Stomach smooth muscle (tissue), 2 donors: ENCODE measurements at regions not wholly inside any gene's neighbourhood (a gene's known extent, or its start where the extent isn't known, plus 50 kb on each side); places are given as distances from the start of the nearest gene placed in this dataset.
"Not testable (repeated sequence)": the region's sequence is repeated elsewhere in the genome, so short reads cannot be mapped to it uniquely, and the experiment has no call there.

Experiments
- H3K27ac ChIP-seq: one replicate; pipeline ENCODE4 v1.7.0; 2013; ENCODE audit warnings: mild to moderate bottlenecking, low read length, inconsistent platforms
- H3K27me3 ChIP-seq, 2 donors: one replicate each; pipeline ENCODE4 v1.7.0; 2013; ENCODE audit warnings: low read length in 2 of 2; ENCODE audit not compliant: insufficient read depth in 2 of 2, control insufficient read depth in 1 of 2
- H3K36me3 ChIP-seq, 2 donors: one replicate each; pipeline ENCODE4 v1.7.0; 2013; ENCODE audit warnings: low read length in 2 of 2; ENCODE audit not compliant: control insufficient read depth in 2 of 2, insufficient read depth in 2 of 2
- H3K4me1 ChIP-seq: one replicate; pipeline ENCODE4 v1.7.0; 2013; ENCODE audit warnings: low read length; ENCODE audit not compliant: control insufficient read depth, insufficient read depth
- H3K4me3 ChIP-seq, 2 donors: one replicate each; pipeline ENCODE4 v1.7.0; 2013; ENCODE audit warnings: low read length in 2 of 2
- H3K9ac ChIP-seq, 2 donors: one replicate each; pipeline ENCODE4 v1.7.0; 2013; ENCODE audit warnings: low read length in 2 of 2, mild to moderate bottlenecking in 1 of 2
- H3K9me3 ChIP-seq, 2 donors: one replicate each; pipeline ENCODE4 v1.7.0; 2013; ENCODE audit warnings: low read length in 2 of 2; ENCODE audit not compliant: control insufficient read depth in 2 of 2
- donor health status: healthy.
- donor health status: Pancreatic carcinoma.

DNA sequence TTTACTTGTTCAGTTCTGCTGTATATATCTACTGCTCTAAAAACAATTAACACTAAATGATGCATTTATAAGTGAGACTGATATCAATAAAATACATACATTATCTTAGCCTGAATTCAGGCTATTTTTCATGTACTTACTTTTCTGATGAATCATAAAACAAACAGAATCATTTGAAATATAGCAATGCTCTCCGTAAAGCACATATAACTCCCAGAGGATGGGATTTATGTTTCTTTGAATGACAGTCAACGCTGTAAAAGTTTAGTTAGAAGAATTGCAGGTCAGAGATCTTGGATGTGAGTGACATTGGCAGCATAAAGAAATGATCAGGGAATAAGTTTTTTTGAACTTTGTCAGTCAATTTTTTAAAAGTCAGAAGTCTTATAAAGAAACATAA lies 740.2 kb upstream of the NOVA1 start:
- H3K36me3 ChIP-seq: no peaks in the 10 kb centered on the region
- no peak overlapping the region for H3K4me3 ChIP-seq
- no peak overlapping the region for H3K9ac ChIP-seq
- H3K4me1 ChIP-seq: no peaks in the 10 kb centered on the region
- H3K27me3 ChIP-seq: no peaks in the 10 kb centered on the region
- H3K9me3 ChIP-seq: no peaks in the 10 kb centered on the region
- H3K27ac ChIP-seq: no peak overlapping the region

GRCh38 chr14:27363036-27363435 lies 765.2 kb upstream of the NOVA1 start:
- not testable (repeated sequence) for H3K9ac ChIP-seq, H3K36me3 ChIP-seq, H3K9me3 ChIP-seq, H3K4me1 ChIP-seq, H3K4me3 ChIP-seq, H3K27ac ChIP-seq, H3K27me3 ChIP-seq

GRCh38 chr14:27366596-27366995 lies 768.8 kb upstream of the NOVA1 start:
- H3K9me3 ChIP-seq: no peaks in the 10 kb centered on the region
- H3K27me3 ChIP-seq: no peaks in the 10 kb centered on the region
- H3K9ac ChIP-seq: no peak overlapping the region
- H3K36me3 ChIP-seq: no peaks in the 10 kb centered on the region
- H3K27ac ChIP-seq: no peak overlapping the region
- no peaks in the 10 kb centered on the region for H3K4me1 ChIP-seq
- H3K4me3 ChIP-seq: no peak overlapping the region

- no peaks in the 10 kb centered on the region for H3K36me3 ChIP-seq
- H3K9me3 ChIP-seq: no peaks in the 10 kb centered on the region
- H3K4me1 ChIP-seq: no peaks in the 10 kb centered on the region
- H3K4me3 ChIP-seq: no peak overlapping the region
- H3K27me3 ChIP-seq: no peaks in the 10 kb centered on the region
- no peak overlapping the region for H3K27ac ChIP-seq
- no peak overlapping the region for H3K9ac ChIP-seq
These were observed 769.5 kb upstream of the NOVA1 start for GRCh38 chr14:27367345-27367744.

GRCh38 chr14:27370074-27370473 lies 772.2 kb upstream of the NOVA1 start:
- H3K27ac ChIP-seq: no peak overlapping the region
- no peaks in the 10 kb centered on the region for H3K27me3 ChIP-seq
- no peak overlapping the region for H3K4me3 ChIP-seq
- H3K4me1 ChIP-seq: no peaks in the 10 kb centered on the region
- H3K9me3 ChIP-seq: no peaks in the 10 kb centered on the region
- no peak overlapping the region for H3K9ac ChIP-seq
- H3K36me3 ChIP-seq: no peaks in the 10 kb centered on the region

DNA sequence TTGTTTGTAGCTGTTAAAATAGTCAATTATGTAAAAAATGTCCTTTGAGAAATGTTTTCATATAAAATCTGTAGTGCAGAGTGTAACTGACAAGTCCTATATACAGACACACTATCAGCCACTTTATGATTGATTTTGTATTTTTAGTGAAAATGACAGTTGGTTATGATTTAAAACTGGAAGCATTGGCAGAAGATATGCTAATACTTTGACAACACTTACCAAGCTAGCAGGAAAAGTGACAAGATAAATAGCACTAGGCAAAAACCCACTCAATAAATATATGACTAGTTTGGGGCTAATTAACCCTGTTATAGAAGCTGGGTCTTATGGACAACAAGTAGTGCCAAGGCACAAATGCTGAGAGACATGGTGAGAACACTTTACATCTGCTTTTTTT lies 772.9 kb upstream of the NOVA1 start:
- H3K4me3 ChIP-seq: no peak overlapping the region
- no peaks in the 10 kb centered on the region for H3K27me3 ChIP-seq
- H3K27ac ChIP-seq: no peak overlapping the region
- no peaks in the 10 kb centered on the region for H3K4me1 ChIP-seq
- H3K9ac ChIP-seq: no peak overlapping the region
- H3K9me3 ChIP-seq: no peaks in the 10 kb centered on the region
- H3K36me3 ChIP-seq: no peaks in the 10 kb centered on the region

DNA sequence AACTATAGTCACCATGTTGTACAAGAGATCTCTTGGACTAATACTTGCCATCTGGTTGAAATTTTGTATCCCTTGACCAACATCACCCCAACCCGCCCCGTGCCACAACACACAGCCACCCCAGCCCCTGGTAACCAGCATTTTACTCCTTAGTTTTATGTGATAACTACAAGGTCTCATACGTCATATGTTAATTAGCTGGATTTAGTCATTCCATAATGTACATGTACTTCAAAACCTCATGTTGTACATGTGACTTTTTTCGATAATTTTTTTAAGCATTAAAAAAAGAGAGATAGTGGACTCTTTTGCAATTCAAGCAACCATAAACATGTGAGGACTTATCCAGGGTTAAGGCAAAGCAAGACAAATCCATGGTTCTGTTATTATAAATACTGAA lies 773.4 kb upstream of the NOVA1 start:
- Histone ChIP-seq H3K27me3 (no peaks in the 10 kb centered on the region), H3K4me1 (no peaks in the 10 kb centered on the region), H3K9ac (no peak overlapping the region), H3K9me3 (no peaks in the 10 kb centered on the region), H3K36me3 (no peaks in the 10 kb centered on the region), H3K27ac (no peak overlapping the region), H3K4me3 (no peak overlapping the region)

- Histone ChIP-seq H3K4me3 (no peak overlapping the region), H3K9me3 (no peaks in the 10 kb centered on the region), H3K27ac (no peak overlapping the region), H3K27me3 (no peaks in the 10 kb centered on the region), H3K36me3 (no peaks in the 10 kb centered on the region), H3K9ac (no peak overlapping the region), H3K4me1 (no peaks in the 10 kb centered on the region)
These were observed 774.0 kb upstream of the NOVA1 start for GRCh38 chr14:27371868-27372267.

- Histone ChIP-seq H3K9me3 (no peaks in the 10 kb centered on the region), H3K4me1 (no peaks in the 10 kb centered on the region), H3K9ac (no peak overlapping the region), H3K36me3 (no peaks in the 10 kb centered on the region), H3K4me3 (no peak overlapping the region), H3K27me3 (no peaks in the 10 kb centered on the region), H3K27ac (no peak overlapping the region)
These were observed 774.9 kb upstream of the NOVA1 start for GRCh38 chr14:27372771-27373170.

DNA sequence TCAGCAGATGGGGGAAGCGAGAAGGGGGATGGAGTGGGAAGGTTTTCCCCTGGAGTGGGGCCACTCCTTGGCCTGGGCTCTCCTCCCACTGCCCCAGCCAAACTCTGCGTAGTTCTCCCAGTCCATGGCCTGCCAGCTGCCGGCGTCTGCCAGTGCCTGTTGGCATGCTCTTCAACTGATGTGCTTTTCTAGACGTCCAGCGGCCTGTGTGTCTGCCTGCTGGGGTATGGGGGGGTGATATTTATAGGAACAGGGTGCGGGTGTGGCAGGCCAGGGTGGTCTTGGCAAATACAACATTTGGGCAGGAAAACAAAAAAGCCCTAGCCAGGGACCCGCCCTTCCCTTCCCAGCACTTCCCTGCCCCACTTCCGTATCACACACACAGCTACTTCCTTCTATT lies 786.3 kb upstream of the NOVA1 start:
- H3K9me3 ChIP-seq: no peaks in the 10 kb centered on the region
- no peaks in the 10 kb centered on the region for H3K4me1 ChIP-seq
- no peak overlapping the region for H3K9ac ChIP-seq
- H3K27me3 ChIP-seq: no peaks in the 10 kb centered on the region
- no peaks in the 10 kb centered on the region for H3K36me3 ChIP-seq
- no peak overlapping the region for H3K4me3 ChIP-seq
- no peak overlapping the region for H3K27ac ChIP-seq

DNA sequence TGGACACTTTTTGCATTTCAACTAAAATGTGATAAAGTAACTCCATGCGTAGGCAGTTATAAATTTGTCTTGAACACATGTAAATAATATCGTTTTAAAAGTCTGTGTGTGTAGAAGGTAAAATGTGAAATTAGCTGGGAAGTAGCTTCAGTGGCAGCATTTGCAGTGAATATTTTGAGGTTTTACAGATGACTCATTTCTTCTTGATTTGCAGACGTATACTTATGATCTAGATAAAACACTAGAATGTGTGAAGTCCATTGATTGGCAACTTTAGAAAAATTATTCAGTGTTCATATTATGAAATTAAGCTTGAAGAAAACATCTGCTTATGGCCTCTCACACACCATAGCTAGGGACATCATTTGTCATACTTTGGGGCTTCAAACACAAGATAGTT lies 788.6 kb upstream of the NOVA1 start:
- Histone ChIP-seq H3K9ac (no peak overlapping the region), H3K9me3 (no peaks in the 10 kb centered on the region), H3K36me3 (no peaks in the 10 kb centered on the region), H3K4me3 (no peak overlapping the region), H3K27me3 (no peaks in the 10 kb centered on the region), H3K4me1 (no peaks in the 10 kb centered on the region), H3K27ac (no peak overlapping the region)

GRCh38 chr14:27387463-27387862 lies 789.6 kb upstream of the NOVA1 start:
- H3K9me3 ChIP-seq: no peaks in the 10 kb centered on the region
- no peak overlapping the region for H3K27ac ChIP-seq
- H3K9ac ChIP-seq: no peak overlapping the region
- no peak overlapping the region for H3K4me3 ChIP-seq
- no peaks in the 10 kb centered on the region for H3K27me3 ChIP-seq
- H3K36me3 ChIP-seq: no peaks in the 10 kb centered on the region
- no peaks in the 10 kb centered on the region for H3K4me1 ChIP-seq
